Heart right ventricle (tissue), 16 donors: ENCODE measurements at regions not wholly inside any gene's neighbourhood (a gene's known extent, or its start where the extent isn't known, plus 50 kb on each side); places are given as distances from the start of the nearest gene placed in this dataset.
"Not testable (repeated sequence)": the region's sequence is repeated elsewhere in the genome, so short reads cannot be mapped to it uniquely, and the experiment has no call there.

Experiments used
- ATAC-seq, 8 donors: fragments of 200-7000 bp; cut with Tn5 transposase; one replicate each; pipeline ENCODE4 v1.9.1; 2020; ENCODE audit warnings: mild to moderate bottlenecking in 8 of 8, moderate library complexity in 8 of 8, moderate number of reproducible peaks in 1 of 8
- DNase-seq, 2 donors: peaks; one replicate each; pipeline ENCODE4 v3.0.0-alpha.2; 2020
- H3K27ac ChIP-seq, 10 donors: fragments of 200-600 bp; sonication (generic) in 2 of 10; one replicate each; pipeline versions ENCODE4 v1.5.0 to v1.8.0; 2020 to 2022; ENCODE audit warnings: mild to moderate bottlenecking in 3 of 10
- H3K27me3 ChIP-seq, 7 donors: fragments of 200-600 bp; one replicate each; pipeline ENCODE4 v1.8.0; 2021 to 2022; ENCODE audit warnings: mild to moderate bottlenecking in 2 of 7
- H3K36me3 ChIP-seq, 9 donors: fragments of 200-600 bp; sonication (generic) in 1 of 9; one replicate each; pipeline versions ENCODE4 v1.5.0 to v1.8.0; 2020 to 2022; ENCODE audit warnings: mild to moderate bottlenecking in 2 of 9
- H3K4me1 ChIP-seq, 9 donors: fragments of 200-600 bp; sonication (generic) in 1 of 9; one replicate each; pipeline versions ENCODE4 v1.5.0 to v1.8.0; 2020 to 2022; ENCODE audit warnings: mild to moderate bottlenecking in 4 of 9
- H3K4me3 ChIP-seq, 10 donors: fragments of 200-600 bp; sonication (generic) in 2 of 10; one replicate each; pipeline versions ENCODE4 v1.5.0 to v1.8.0; 2020 to 2022; ENCODE audit warnings: mild to moderate bottlenecking in 7 of 10, moderate library complexity in 2 of 10
- H3K9me3 ChIP-seq, 11 donors: fragments of 200-600 bp in 10 of 11; sonication (generic) in 2 of 11; one replicate each; pipeline versions ENCODE4 v1.5.0 to v1.8.0; 2013 to 2022; ENCODE audit warnings: mild to moderate bottlenecking in 2 of 11, control low read depth in 1 of 11, moderate library complexity in 1 of 11
- CTCF ChIP-seq, 9 donors: fragments of 200-600 bp; sonication (generic) in 2 of 9; IDR thresholded peaks; one replicate each; pipeline versions ENCODE4 v1.5.0 to v1.8.0; 2021 to 2022; ENCODE audit warnings: antibody characterized with exemption in 9 of 9, mild to moderate bottlenecking in 5 of 9, moderate library complexity in 1 of 9
- WGBS, 2 donors: extraction: QIAGEN DNeasy Blood & Tissue Kit; methylation state at CpG; one replicate each; pipeline ENCODE4 v1.1.7; 2013; ENCODE audit warnings: inconsistent platforms in 1 of 2; 5-methylcytosine and 5-hydroxymethylcytosine counted together
- intact Hi-C, 10 donors: fragments of 100-400 bp; cut with DNase I; formaldehyde crosslinking; loops; one replicate each; pipeline versions ENCODE4 v1.11.1 to v1.14.2; 2022
- donor health status: Arrhythmogenic right ventricular cardiomyopathy.
- donor health status: ischemic (EF 13 %, LVEDD 7.1; RV severe dilation, severe dysfunction).
- donor health status: healthy with polysubstance abuse.
- donor health status: DM: no; HTN: yes; CAD: no.
- donor health status: DM: no; HTN: no; CAD: no.
- donor health status: ischemic (EF 25% LVEDD 6.9; RV normal size, moderate dysfunction).
- donor health status: ischemic (EF 25% LVEDD 5.7; RV mildly dilated, moderate dysfunction).
- donor health status: healthy.
- donor health status: DM: yes; HTN: yes; CAD: no.
- donor health status: Ischemic cardiomyopathy.
- donor health status: ischemic (EF 35%, LVEDD 5.7; RV mildly dilated, moderate dysfunction).
- donor health status: nonischemic (EF 11% LVEDD 7.7; RV severe dilation, severe dysfunction).
- donor health status: DM: yes; HTN: yes; CAD: no.
- donor health status: PGD.
- donor health status: ischemic (EF 29% LVEDD 5.4; RV normal size, mild dysfunction).
- donor health status: nonischemic (EF 23%, LVEDD 6.1; RV moderate dilation, normal function).

GRCh38 chr4:186845137-186845842 is 121.6 kb upstream of the FAT1 start:
- Histone ChIP-seq H3K27ac (peak overlapping the region in 8 of 10 donors; percentile 18 to 76 (median 64)), H3K9me3 (peaks cover 0 to 10% (median 3%) of the 10 kb centered on the region in 11 donors), H3K36me3 (no peaks in the 10 kb centered on the region), H3K4me1 (peaks cover 0 to 29% (median 10%) of the 10 kb centered on the region in 9 donors), H3K27me3 (no peaks in the 10 kb centered on the region), H3K4me3 (no peak overlapping the region)
- ATAC-seq, result peak; percentile 27 to 90 (median 66)
- 54 to 66% methylated on average over 9 of the region's 9 CpGs for WGBS, 2 donors
- intact Hi-C loops, result no loop called here
- no peak for TF ChIP-seq CTCF (IDR thresholded peaks at IDR 0.05)
- DNase-seq, result peak in 1 of 2 donors; percentile 19

GRCh38 chr4:186846426-186846825 is 122.8 kb upstream of the FAT1 start:
- TF ChIP-seq CTCF (IDR thresholded peaks at IDR 0.05), result no peak
- H3K36me3 ChIP-seq, result no peaks in the 10 kb centered on the region
- 58 to 64% methylated on average over 3 of the region's 3 CpGs for WGBS, 2 donors
- peak overlapping the region in 1 of 10 donors; percentile 76 for H3K27ac ChIP-seq
- H3K4me3 ChIP-seq, result no peak overlapping the region
- H3K9me3 ChIP-seq, result peaks cover 0 to 21% (median 7%) of the 10 kb centered on the region in 11 donors
- H3K27me3 ChIP-seq, result no peaks in the 10 kb centered on the region
- no peak for DNase-seq
- no peak for ATAC-seq
- peaks cover 0 to 29% (median 10%) of the 10 kb centered on the region in 9 donors for H3K4me1 ChIP-seq
- intact Hi-C loops, result no loop called here

GRCh38 chr4:186847429-186848131 is 123.9 kb upstream of the FAT1 start:
- DNase-seq, H3K36me3 ChIP-seq, ATAC-seq, H3K27me3 ChIP-seq, H3K27ac ChIP-seq, intact Hi-C loops, H3K4me3 ChIP-seq: not testable (repeated sequence)
- Histone ChIP-seq H3K9me3 (peaks cover 0 to 26% (median 7%) of the 10 kb centered on the region in 11 donors), H3K4me1 (peaks cover 0 to 29% (median 10%) of the 10 kb centered on the region in 9 donors)
- WGBS, 2 donors, result 94 to 98% methylated on average over 3 of the region's 3 CpGs

- ATAC-seq, result no peak
- intact Hi-C loops, result no loop called here
- no peak overlapping the region for H3K4me3 ChIP-seq
- no peak overlapping the region for H3K27ac ChIP-seq
- no peak for DNase-seq
- peaks cover 0 to 27% (median 10%) of the 10 kb centered on the region in 9 donors for H3K4me1 ChIP-seq
- no peaks in the 10 kb centered on the region for H3K36me3 ChIP-seq
- H3K9me3 ChIP-seq, result peaks cover 0 to 26% (median 7%) of the 10 kb centered on the region in 11 donors
- no peak for TF ChIP-seq CTCF (IDR thresholded peaks at IDR 0.05)
- H3K27me3 ChIP-seq, result no peaks in the 10 kb centered on the region
These were observed 124.8 kb upstream of the FAT1 start for GRCh38 chr4:186848437-186848836.
